Activated CD8-positive, alpha-beta memory T cell treated with anti-CD3 and anti-CD28 coated beads, Interleukin-2, amount 50 U/mL, for 48 hours (primary cell): ENCODE measurements at regions not wholly inside any gene's neighbourhood (a gene's known extent, or its start where the extent isn't known, plus 50 kb on each side); places are given as distances from the start of the nearest gene placed in this dataset.
"Not testable (repeated sequence)": the region's sequence is repeated elsewhere in the genome, so short reads cannot be mapped to it uniquely, and the experiment has no call there.

ENCODE experiments used
- DNase-seq: peaks from one replicate; pipeline ENCODE4 v3.0.0-alpha.2; 2020

DNA sequence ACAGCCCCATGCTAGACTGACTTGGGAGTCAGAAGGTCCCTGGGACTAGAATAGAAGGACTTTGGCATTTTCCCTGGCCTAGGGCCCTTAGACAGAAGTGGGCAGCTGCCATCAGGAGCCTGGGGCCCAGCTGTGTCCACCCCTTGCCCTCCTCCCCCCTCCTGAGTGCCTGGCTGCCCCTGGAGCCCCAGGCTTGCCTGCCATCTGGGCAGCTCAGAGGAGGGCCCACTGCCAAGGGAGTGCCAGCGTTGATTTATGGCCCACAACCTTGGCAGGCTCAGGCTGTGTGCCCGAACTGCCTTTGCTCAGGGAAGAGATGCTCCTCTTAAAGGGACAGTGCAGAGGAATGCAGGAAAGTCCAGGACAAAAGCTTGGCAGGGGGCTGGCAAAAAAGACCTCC lies 439.1 kb downstream of the SPATA31A7 start:
- not testable (repeated sequence) for DNase-seq

- DNase-seq, result no peak
These were observed 444.4 kb downstream of the SPATA31A7 start for GRCh38 chr9:61634192-61634591.

DNA sequence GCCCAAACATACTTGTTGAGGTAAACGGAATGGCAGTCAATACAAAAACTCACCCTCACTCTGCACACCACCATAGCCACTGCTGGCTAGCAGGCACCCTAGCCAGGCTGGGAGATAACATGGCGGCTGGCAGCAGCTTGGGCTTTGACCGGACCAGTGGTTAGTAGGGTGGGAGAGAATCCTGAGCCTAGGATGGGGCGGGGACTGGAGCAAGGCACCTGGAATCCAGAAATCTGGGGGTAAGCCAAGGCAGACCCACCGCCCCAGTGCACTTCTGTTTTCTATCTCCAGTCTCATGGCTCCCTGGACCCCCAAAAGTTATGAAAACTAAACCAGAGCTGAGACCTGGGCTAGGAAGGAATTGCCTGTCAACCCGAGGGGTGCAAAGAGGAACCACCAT lies 474.4 kb downstream of the SPATA31A7 start:
- DNase-seq, result not testable (repeated sequence)

- DNase-seq, result no peak
These were observed 475.5 kb downstream of the SPATA31A7 start for GRCh38 chr9:61665330-61665751.

GRCh38 chr9:61665829-61666228 lies 476.0 kb downstream of the SPATA31A7 start:
- no peak for DNase-seq

- DNase-seq, result no peak
These were observed 476.5 kb downstream of the SPATA31A7 start for GRCh38 chr9:61666310-61666709.

- DNase-seq, result no peak
These were observed 477.1 kb downstream of the SPATA31A7 start for GRCh38 chr9:61666849-61667371.

GRCh38 chr9:61667559-61668121 lies 477.8 kb downstream of the SPATA31A7 start:
- no peak for DNase-seq

DNA sequence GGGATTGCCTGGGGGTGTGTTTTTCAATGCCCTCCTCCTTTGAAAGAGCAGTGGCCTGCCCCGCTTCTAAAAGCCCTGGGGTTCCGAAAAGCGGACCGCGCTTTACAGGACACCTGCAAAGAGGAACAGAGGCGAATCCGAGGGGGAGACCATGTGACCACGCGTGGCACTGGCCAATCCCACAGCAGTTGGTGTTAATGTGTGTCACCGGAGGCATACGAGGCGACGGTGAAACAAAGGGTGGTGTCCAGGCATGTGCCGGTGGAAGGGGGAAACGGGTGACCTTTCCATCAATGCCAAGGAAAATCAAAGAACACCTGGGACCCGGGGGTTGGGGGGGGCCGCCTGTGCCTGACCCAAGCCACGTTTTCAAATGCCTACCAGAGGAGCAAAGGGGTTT lies 478.4 kb downstream of the SPATA31A7 start:
- DNase-seq, result not testable (repeated sequence)

GRCh38 chr9:61668846-61669245 lies 479.0 kb downstream of the SPATA31A7 start:
- DNase-seq, result no peak

DNA sequence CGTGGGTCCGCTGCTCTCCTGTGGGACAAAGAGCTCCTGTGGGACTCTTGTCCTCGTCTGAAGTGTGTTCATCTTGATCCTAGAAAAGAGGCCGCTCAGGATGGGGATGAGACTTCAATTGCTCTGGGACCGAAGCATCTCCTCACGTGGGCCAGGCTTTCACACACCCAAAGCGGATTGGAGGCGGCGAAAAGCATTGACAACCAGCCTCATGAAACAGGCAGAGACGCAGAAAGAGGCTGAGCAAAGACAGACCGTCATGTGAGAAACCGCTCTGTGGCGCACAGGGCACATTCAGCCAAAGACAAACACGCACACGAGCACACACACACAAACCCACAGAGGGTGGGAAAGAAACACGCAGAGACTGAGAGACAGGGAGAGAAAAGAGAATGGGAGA lies 479.5 kb downstream of the SPATA31A7 start:
- no peak for DNase-seq

DNA sequence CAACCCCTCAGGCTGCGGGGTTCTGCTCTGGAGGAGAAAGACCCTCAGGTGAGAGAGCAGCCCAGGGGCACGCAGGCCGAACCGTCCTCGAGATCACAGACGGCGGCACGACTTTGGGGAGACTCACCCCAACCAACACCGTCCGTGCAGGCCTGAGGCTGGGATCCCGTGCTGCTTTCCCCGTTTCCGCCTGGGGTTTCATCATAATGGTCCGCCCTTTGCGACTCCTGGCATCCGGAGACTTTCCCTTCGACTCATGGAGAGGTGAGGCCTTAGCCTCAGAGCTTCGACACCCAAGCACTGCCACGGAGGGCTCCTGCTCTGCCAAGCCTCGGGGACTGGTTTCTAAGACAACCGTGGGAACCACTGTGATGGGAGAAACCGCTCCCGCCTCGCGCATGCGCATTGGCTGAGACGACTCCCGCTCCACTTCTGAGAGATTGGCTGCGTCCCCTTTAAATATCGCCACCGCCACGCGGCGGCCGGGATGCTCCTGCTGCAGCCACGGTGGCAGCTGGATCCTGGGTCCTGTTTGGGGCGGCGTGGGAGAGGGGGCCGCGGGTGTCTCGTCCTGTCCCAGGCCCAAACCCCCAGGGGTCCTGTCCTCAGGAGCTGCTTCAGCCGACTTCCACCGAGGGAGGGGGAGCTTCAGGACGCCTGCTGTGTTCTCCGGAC lies 480.1 kb downstream of the SPATA31A7 start:
- DNase-seq, result peak; percentile 17

DNA sequence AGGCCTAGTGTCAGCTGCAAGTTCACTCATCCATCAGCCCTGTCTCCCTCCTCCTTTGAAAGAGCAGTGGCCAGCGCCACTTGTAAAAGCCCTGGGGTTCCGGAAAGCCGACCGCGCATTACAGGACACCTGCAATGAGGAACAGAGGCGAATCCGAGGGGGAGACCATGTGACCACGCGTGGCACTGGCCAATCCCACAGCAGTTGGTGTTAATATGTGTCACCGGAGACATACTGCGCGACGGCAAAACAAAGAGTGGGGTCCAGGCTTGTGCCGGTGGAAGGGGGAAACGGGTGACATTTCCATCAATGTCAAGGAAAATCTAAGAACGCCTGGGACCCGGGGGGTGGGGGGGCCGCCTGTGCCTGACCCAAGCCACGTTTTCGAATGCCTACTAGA lies 480.8 kb downstream of the SPATA31A7 start:
- peak; percentile 13 for DNase-seq

GRCh38 chr9:61671276-61671973 lies 481.6 kb downstream of the SPATA31A7 start:
- DNase-seq, result peak; percentile 12

- DNase-seq, result peak; percentile 12
These were observed 482.3 kb downstream of the SPATA31A7 start for GRCh38 chr9:61672107-61672541.

- peak; percentile 28 for DNase-seq
These were observed 482.9 kb downstream of the SPATA31A7 start for GRCh38 chr9:61672645-61673167.

- peak; percentile 2 for DNase-seq
These were observed 483.4 kb downstream of the SPATA31A7 start for GRCh38 chr9:61673247-61673646.

DNA sequence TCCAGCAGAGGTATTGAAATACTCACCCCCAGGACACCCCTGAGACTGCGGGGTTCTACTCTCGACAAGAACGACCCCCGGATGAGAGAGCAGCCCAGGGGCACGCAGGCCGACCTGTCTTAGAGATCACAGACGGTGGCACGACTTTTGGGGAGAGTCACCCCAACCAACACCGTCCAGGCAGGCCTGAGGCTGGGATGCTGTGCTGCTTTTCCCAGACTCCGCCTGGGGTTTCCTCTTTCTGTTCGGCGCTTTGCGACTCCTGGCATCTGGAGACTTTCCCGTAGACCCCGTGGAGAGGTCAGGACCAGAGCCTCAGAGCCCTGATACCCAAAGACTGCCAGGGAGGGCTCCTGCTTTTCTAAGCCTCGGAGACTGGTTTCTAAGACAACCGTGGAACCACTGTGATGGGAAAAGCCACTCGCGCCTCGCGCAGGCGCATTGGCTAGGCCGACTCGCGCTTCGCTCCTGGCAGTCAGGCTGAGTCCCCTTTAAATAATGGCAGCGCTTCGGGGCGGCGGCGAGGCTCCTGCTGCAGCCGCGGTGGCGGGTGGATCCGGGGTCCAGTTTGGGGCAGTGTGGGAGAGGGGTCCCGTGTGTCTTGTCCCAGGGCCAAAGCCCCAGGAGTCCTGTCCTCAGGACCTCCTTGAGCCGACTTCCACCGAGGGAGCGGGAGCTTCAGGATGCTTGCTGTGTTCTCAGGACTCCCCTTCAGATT lies 484.0 kb downstream of the SPATA31A7 start:
- peak; percentile 32 for DNase-seq

DNA sequence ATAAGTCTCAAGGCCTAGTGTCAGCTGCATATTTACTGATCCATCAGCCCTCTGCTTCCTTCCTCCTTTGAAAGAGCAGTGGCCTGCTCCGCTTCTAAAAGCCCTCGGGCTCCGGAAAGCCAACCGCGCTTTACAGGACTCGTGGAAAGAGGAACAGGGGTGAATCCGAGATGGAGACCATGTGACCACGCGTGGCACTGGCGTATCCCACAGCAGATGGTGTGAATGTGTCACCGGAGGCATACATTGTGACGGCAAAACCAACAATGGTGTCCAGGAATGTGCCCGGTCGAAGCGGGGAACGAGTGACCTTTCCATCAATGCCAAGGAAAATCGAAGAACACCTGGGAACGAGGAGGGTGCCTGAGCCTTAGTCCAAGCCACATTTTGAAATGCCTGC lies 484.6 kb downstream of the SPATA31A7 start:
- peak; percentile 4 for DNase-seq

DNA sequence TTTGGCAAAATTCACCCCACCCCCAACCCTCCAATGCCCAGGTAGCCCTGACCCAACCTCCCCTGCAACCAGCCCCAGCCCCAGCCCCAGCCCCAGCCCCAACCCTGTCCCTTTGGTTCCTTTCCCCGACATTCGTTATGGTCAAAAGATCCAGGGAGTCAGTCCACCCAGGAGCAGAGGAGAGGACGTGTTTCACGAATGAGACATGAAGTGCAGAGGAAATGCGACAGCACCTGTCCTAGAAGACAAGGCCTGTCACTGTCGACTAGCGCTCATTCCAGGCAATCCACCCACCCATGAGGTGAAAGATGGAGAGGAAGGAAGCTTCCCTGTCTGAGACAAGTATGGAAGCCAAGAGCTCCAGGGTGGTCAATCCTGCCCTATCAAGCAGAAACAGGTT lies 485.0 kb downstream of the SPATA31A7 start:
- no peak for DNase-seq
